Prostate gland (tissue), 2 donors: ENCODE measurements at regions not wholly inside any gene's neighbourhood (a gene's known extent, or its start where the extent isn't known, plus 50 kb on each side); places are given as distances from the start of the nearest gene placed in this dataset.
"Not testable (repeated sequence)": the region's sequence is repeated elsewhere in the genome, so short reads cannot be mapped to it uniquely, and the experiment has no call there.

Source experiments
- DNase-seq: peaks from one replicate; pipeline ENCODE4 v3.0.0-alpha.2; 2019; ENCODE audit warnings: low spot score
- H3K27ac ChIP-seq, 2 donors: fragments of 200-600 bp; sonication (generic); 2 replicates each; pipeline ENCODE4 v1.5.1; 2017 to 2019
- H3K27me3 ChIP-seq: fragments of 200-600 bp; sonication (generic); replicated peaks from 2 replicates; pipeline ENCODE4 v1.5.1; 2019; ENCODE audit not compliant: insufficient read depth
- H3K36me3 ChIP-seq, 2 donors: fragments of 200-600 bp; sonication (generic); 1 replicate in 1 of 2; 2 replicates in 1 of 2; pipeline versions ENCODE4 v1.5.1 to v1.8.1; 2017 to 2019
- H3K4me1 ChIP-seq: fragments of 200-600 bp; sonication (generic); replicated peaks from 2 replicates; pipeline ENCODE4 v1.5.1; 2019
- H3K4me3 ChIP-seq, 2 donors: fragments of 200-600 bp; sonication (generic); 2 replicates each; pipeline ENCODE4 v1.5.1; 2017 to 2019
- H3K9me3 ChIP-seq: fragments of 200-600 bp; sonication (generic); 2 replicates; pipeline ENCODE4 v1.5.1; 2017
- POLR2A ChIP-seq: fragments of 450-650 bp; IDR thresholded peaks from one replicate; pipeline ENCODE4 v1.6.1; 2016; ENCODE audit warnings: antibody characterized with exemption, mild to moderate bottlenecking
- POLR2AphosphoS5 ChIP-seq: sonication (generic); formaldehyde crosslinking; IDR thresholded peaks from one replicate; pipeline ENCODE4 v1.6.1; 2017; ENCODE audit warnings: antibody characterized with exemption
- WGBS: methylation state at CpG from one replicate; pipeline ENCODE4 v1.1.5; 2018; 5-methylcytosine and 5-hydroxymethylcytosine counted together
- intact Hi-C: fragments of 100-400 bp; cut with DNase I; formaldehyde crosslinking; loops from one replicate; pipeline ENCODE4 v1.14.2; 2022
- TF ChIP-seq, protein P1 (sequence below), 4 experiments: fragments of 200-600 bp in 2 of 4; fragments of 450-650 bp in 2 of 4; sonication (generic) in 2 of 4; IDR thresholded peaks; 1 replicate in 3 of 4; 2 replicates in 1 of 4; pipeline ENCODE4 v1.5.1; 2016 to 2019; ENCODE audit warnings: antibody characterized with exemption in 4 of 4, mild to moderate bottlenecking in 2 of 4, moderate library complexity in 2 of 4

DNA sequence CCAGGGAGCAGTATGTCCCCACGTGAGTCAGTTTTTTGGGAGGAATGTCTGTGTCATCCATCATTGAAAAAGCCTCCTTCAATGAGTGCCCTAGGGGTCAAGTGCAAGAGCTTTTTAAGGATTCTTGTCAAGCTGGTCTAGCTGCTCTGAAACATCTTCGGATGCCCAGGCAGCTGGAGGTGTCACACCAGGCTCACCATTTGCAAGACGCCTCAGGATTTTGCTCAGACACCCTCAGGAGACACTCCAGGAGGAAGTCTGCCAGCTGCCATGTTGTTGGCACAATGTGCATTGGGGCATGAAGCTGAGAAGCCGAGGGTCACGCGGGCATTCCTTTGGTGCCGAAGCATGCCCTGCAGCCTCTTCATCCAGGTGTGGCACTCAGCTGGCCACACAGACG, 111.1 kb upstream of the S1PR3 start:
- TF ChIP-seq, protein P1, sequence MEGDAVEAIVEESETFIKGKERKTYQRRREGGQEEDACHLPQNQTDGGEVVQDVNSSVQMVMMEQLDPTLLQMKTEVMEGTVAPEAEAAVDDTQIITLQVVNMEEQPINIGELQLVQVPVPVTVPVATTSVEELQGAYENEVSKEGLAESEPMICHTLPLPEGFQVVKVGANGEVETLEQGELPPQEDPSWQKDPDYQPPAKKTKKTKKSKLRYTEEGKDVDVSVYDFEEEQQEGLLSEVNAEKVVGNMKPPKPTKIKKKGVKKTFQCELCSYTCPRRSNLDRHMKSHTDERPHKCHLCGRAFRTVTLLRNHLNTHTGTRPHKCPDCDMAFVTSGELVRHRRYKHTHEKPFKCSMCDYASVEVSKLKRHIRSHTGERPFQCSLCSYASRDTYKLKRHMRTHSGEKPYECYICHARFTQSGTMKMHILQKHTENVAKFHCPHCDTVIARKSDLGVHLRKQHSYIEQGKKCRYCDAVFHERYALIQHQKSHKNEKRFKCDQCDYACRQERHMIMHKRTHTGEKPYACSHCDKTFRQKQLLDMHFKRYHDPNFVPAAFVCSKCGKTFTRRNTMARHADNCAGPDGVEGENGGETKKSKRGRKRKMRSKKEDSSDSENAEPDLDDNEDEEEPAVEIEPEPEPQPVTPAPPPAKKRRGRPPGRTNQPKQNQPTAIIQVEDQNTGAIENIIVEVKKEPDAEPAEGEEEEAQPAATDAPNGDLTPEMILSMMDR (IDR thresholded peaks at IDR 0.05), result no peak
- TF ChIP-seq POLR2AphosphoS5 (no peak), POLR2A (no peak)

DNA sequence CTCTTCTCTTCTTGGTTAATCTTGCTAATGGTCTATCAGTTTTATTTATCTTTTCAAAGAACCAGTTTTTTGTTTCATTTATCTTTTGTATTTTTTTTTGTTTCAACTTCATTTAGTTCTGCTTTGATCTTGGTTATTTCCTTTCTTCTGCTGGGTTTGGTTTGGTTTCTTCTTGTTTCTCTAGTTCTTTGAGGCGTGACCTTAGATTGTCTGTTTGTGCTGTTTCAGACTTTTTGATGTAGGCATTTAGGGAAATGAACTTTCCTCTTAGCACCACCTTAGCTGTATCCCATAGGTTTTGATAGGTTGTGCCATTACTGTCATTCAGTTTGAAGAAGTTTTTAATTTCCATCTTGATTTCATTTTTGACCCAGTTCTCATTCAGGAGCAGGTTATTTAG, 107.0 kb upstream of the S1PR3 start:
- H3K4me1 ChIP-seq, H3K27me3 ChIP-seq, H3K27ac ChIP-seq, DNase-seq, H3K4me3 ChIP-seq, intact Hi-C loops, H3K9me3 ChIP-seq, H3K36me3 ChIP-seq: not testable (repeated sequence)
- 93% methylated on average over 1 of the region's 1 CpG for WGBS

More for the DNA sequence above, 111.1 kb upstream of the S1PR3 start:
- Histone ChIP-seq H3K36me3 (no peaks in the 10 kb centered on the region), H3K4me1 (no peaks in the 10 kb centered on the region), H3K9me3 (no peaks in the 10 kb centered on the region), H3K27me3 (no peaks in the 10 kb centered on the region), H3K4me3 (no peak overlapping the region), H3K27ac (no peak overlapping the region)
- intact Hi-C loops, result no loop called here
- DNase-seq, result no peak
- 66% methylated on average over 4 of the region's 8 CpGs for WGBS

DNA sequence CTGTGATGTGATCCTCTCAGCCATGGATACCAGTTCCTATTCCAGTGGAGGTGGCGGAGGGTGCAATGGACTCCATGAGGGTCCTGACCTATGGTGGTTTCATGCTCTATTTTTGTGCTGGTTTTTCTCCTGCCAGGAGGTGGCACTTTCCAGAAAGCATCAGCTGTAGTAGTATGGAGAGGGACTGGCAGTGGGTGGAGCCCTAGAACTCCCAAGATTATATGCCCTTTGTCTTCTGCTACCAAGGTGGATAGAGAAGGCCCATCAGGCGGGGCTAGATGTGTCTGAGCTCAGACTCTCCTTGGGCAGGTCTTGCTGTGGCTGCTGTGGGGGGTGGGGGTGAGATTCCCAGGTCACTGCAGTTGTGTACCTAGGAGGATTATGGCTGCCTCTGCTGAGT, 104.5 kb upstream of the S1PR3 start:
- intact Hi-C loops, H3K27ac ChIP-seq, H3K4me1 ChIP-seq, H3K9me3 ChIP-seq, H3K36me3 ChIP-seq, H3K4me3 ChIP-seq, H3K27me3 ChIP-seq, DNase-seq: not testable (repeated sequence)
- WGBS, result 50% methylated on average over 2 of the region's 2 CpGs

DNA sequence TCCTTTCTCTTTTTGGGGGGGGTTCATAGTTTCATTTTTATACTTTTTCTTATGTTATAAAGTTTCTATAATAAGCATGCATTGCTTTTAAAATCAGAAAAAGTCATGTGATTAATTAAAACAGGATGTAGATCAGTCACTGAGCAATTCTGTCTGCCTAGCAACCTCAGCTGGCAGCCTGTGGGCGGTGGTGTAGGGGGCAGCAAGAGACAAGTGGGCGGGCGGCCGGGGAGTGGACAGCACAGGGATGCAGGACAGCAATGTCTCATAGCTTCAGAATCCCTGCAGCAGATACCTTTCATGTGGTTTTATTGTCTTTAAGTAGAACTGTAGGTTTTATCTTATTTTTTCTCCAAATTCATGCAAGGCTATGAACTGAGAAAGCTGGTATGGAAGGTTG, 101.9 kb upstream of the S1PR3 start:
- H3K4me3 ChIP-seq, result no peak overlapping the region
- peaks cover 3% of the 10 kb centered on the region for H3K4me1 ChIP-seq
- 95% methylated on average over 4 of the region's 4 CpGs for WGBS
- intact Hi-C loops, result no loop called here
- H3K9me3 ChIP-seq, result no peaks in the 10 kb centered on the region
- H3K27ac ChIP-seq, result no peak overlapping the region
- no peaks in the 10 kb centered on the region for H3K27me3 ChIP-seq
- H3K36me3 ChIP-seq, result no peaks in the 10 kb centered on the region
- TF ChIP-seq, protein P1 (IDR thresholded peaks at IDR 0.05), result no peak
- DNase-seq, result no peak

DNA sequence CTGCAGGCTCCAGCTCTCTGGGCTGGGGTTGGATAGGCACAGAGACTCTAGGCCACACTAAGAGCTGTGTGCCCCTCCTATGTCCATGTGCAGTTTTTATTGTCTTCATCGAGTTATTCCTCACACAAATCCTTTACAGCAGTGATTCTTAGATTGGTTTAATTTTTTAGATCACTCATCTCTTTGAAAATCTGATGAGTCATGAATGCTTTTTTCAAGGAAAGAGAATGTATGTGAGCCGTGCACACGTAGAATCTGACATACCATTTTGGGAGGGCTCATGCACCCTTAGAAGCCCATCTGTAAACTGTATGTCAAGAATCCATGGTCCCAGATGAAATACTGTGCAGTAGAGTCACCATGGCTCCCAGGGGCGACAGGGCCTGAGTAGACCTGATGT, 100.7 kb upstream of the S1PR3 start:
- Histone ChIP-seq H3K4me1 (peaks cover 3% of the 10 kb centered on the region), H3K36me3 (no peaks in the 10 kb centered on the region), H3K27ac (no peak overlapping the region), H3K27me3 (no peaks in the 10 kb centered on the region), H3K4me3 (no peak overlapping the region), H3K9me3 (no peaks in the 10 kb centered on the region)
- 84% methylated on average over 4 of the region's 4 CpGs for WGBS
- intact Hi-C loops, result no loop called here
- TF ChIP-seq POLR2A (no peak), POLR2AphosphoS5 (no peak)
- TF ChIP-seq, protein P1 (IDR thresholded peaks at IDR 0.05), result no peak
- DNase-seq, result no peak

DNA sequence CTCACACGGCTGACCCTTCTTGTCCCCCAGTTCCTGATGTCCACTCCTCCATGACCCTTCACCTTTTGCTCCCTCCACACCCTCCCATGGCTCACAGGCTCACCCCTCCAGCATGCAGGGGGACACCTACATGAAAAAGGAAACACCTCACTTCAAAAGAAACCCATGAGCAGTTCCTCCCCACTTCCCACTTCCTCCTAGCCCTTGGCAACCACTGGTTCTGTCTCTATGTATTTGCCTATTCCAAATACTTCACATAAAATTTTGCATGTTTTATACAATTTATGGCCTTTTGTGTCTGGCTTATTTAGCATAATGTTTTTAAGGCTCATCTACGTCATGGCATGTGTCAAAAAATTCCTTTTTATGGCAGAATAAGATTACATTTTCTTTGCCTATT, 100.2 kb upstream of the S1PR3 start:
- no peaks in the 10 kb centered on the region for H3K36me3 ChIP-seq
- DNase-seq, result no peak
- TF ChIP-seq POLR2AphosphoS5, result no peak
- no peak for TF ChIP-seq POLR2A
- H3K4me3 ChIP-seq, result no peak overlapping the region
- intact Hi-C loops, result no loop called here
- peaks cover 3% of the 10 kb centered on the region for H3K4me1 ChIP-seq
- whole genome bisulfite sequencing, result 93% methylated on average over 2 of the region's 2 CpGs
- H3K9me3 ChIP-seq, result no peaks in the 10 kb centered on the region
- H3K27me3 ChIP-seq, result no peaks in the 10 kb centered on the region
- H3K27ac ChIP-seq, result no peak overlapping the region

DNA sequence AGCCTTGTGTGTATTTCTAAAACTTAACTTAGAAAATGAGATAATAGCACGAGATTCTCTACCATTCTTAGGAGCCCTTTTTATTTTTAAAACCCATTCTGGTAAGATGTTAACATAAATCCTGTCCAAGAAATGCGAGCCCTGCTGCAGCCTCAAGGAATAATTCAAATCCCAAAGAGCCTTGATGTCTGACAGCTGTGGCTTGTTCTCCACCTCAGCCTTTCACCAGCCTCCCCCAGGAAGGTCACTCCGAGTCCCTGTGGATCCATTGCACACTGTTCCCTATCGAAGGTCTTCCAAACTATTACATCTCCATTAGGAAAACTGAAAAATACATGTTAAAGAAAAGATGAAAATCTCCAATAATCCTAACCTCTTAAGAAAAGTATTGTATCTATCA, 98.5 kb upstream of the S1PR3 start:
- no peak overlapping the region for H3K27ac ChIP-seq
- WGBS, result 46% methylated on average over 4 of the region's 4 CpGs
- H3K27me3 ChIP-seq, result no peaks in the 10 kb centered on the region
- H3K36me3 ChIP-seq, result no peaks in the 10 kb centered on the region
- H3K4me3 ChIP-seq, result no peak overlapping the region
- TF ChIP-seq POLR2A (no peak), POLR2AphosphoS5 (no peak)
- TF ChIP-seq, protein P1 (IDR thresholded peaks at IDR 0.05), result no peak
- no peaks in the 10 kb centered on the region for H3K9me3 ChIP-seq
- H3K4me1 ChIP-seq, result peaks cover 3% of the 10 kb centered on the region
- DNase-seq, result no peak
- intact Hi-C loops, result no loop called here
